ENCODE measurements at regions not wholly inside any gene's neighbourhood (a gene's known extent, or its start where the extent isn't known, plus 50 kb on each side); places are given as distances from the start of the nearest gene placed in this dataset.

- TF ChIP-seq CTCF (IDR thresholded peaks at IDR 0.05) (no peak), POLR2A (IDR thresholded peaks at IDR 0.05) (no peak)
Measured at GRCh38 chr15:81954158-81954783, 91.5 kb downstream of the MEX3B start.

Measured in right lobe of liver (tissue), 4 donors.